ENCODE measurements at regions not wholly inside any gene's neighbourhood (a gene's known extent, or its start where the extent isn't known, plus 50 kb on each side); places are given as distances from the start of the nearest gene placed in this dataset.
"Not testable (repeated sequence)": the region's sequence is repeated elsewhere in the genome, so short reads cannot be mapped to it uniquely, and the experiment has no call there.

GRCh38 chr6:11409371-11409770 lies 128.2 kb upstream of the TMEM170B start:
- no peak for DNase-seq (ENCODE audit: low spot score)

GRCh38 chr6:11407414-11407813 lies 130.1 kb upstream of the TMEM170B start:
- DNase-seq (ENCODE audit: low spot score), result no peak

- peak; percentile 36 for DNase-seq (ENCODE audit: low spot score)
Observed at GRCh38 chr6:11404838-11405237, 132.7 kb upstream of the TMEM170B start.

- DNase-seq (ENCODE audit: low spot score), result no peak
Observed at GRCh38 chr6:11404081-11404480, 133.5 kb upstream of the TMEM170B start.

GRCh38 chr6:11403035-11403601 lies 134.4 kb upstream of the TMEM170B start:
- DNase-seq (ENCODE audit: low spot score), result no peak

- not testable (repeated sequence) for DNase-seq (ENCODE audit: low spot score)
Observed at GRCh38 chr6:11402581-11402980, 135.0 kb upstream of the TMEM170B start.

- DNase-seq (ENCODE audit: low spot score), result not testable (repeated sequence)
Observed at GRCh38 chr6:11401954-11402353, 135.6 kb upstream of the TMEM170B start.

- peak; percentile 36 for DNase-seq (ENCODE audit: low spot score)
Observed at GRCh38 chr6:11398451-11399326, 138.9 kb upstream of the TMEM170B start.

GRCh38 chr6:11397622-11398450 lies 139.7 kb upstream of the TMEM170B start:
- DNase-seq (ENCODE audit: low spot score), result no peak

GRCh38 chr6:11396860-11397259 lies 140.7 kb upstream of the TMEM170B start:
- no peak for DNase-seq (ENCODE audit: low spot score)

GRCh38 chr6:11393713-11394627 lies 143.6 kb upstream of the TMEM170B start:
- no peak for DNase-seq (ENCODE audit: low spot score)

- peak; percentile 78 for DNase-seq (ENCODE audit: low spot score)
Observed at GRCh38 chr6:11392778-11393507, 144.6 kb upstream of the TMEM170B start.

GRCh38 chr6:11391934-11392777 lies 145.4 kb upstream of the TMEM170B start:
- DNase-seq (ENCODE audit: low spot score), result no peak

GRCh38 chr6:11389977-11390376 lies 147.6 kb upstream of the TMEM170B start:
- DNase-seq (ENCODE audit: low spot score), result peak; percentile 66

GRCh38 chr6:11388983-11389944 lies 148.3 kb upstream of the TMEM170B start:
- DNase-seq (ENCODE audit: low spot score), result no peak

- DNase-seq (ENCODE audit: low spot score), result no peak
Observed at GRCh38 chr6:11387707-11388430, 149.7 kb upstream of the TMEM170B start.

GRCh38 chr6:11386726-11387125 lies 150.8 kb upstream of the TMEM170B start:
- no peak for DNase-seq (ENCODE audit: low spot score)

GRCh38 chr6:11386323-11386722 lies 151.2 kb upstream of the TMEM170B start:
- no peak for DNase-seq (ENCODE audit: low spot score)

Data from umbilical cord (tissue), 1 donor.